ENCODE measurements at regions not wholly inside any gene's neighbourhood (a gene's known extent, or its start where the extent isn't known, plus 50 kb on each side); places are given as distances from the start of the nearest gene placed in this dataset.

DNA sequence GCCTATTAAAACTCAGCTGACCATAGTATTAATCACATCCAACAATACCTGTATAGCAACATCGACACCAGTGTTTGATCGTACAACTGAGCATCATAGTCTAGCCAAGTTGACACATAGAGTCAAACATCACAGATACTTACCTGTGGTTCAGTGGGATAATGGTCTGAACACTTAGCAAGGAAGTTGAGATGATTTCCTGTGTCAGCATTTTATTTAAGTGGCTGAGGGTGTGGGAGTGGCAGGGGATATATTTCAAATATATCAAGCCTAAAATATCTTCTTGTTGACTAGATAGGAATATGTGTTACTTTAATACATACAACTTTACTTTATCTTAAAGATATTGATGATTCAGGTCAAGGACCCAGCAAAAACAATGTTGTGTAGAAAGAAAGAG is 1038.6 kb downstream of the TSN start:
- Histone ChIP-seq H3K36me3 (ENCODE audit: low read depth) (no peaks in the 10 kb centered on the region), H3K4me2 (ENCODE audit: unreplicated experiment) (no peak overlapping the region), H3F3A (ENCODE audit: insufficient read depth) (no peaks in the 10 kb centered on the region), H2AFZ (no peak overlapping the region), H3K27me3 (replicated peaks; ENCODE audit: insufficient read depth) (no peaks in the 10 kb centered on the region), H3K79me2 (ENCODE audit: insufficient read depth) (no peaks in the 10 kb centered on the region), H4K20me1 (ENCODE audit: insufficient read depth) (no peaks in the 10 kb centered on the region), H3K9me3 (ENCODE audit: low read depth) (no peaks in the 10 kb centered on the region), H3K27ac (no peak overlapping the region), H3K9ac (no peak overlapping the region), H3K4me3 (no peak overlapping the region), H3K4me1 (ENCODE audit: insufficient read depth) (no peaks in the 10 kb centered on the region), H3K9me2 (ENCODE audit: insufficient read depth) (no peaks in the 10 kb centered on the region)
- no peak for DNase-seq
- in situ Hi-C loops (cut with MboI), result no loop called here
- TF ChIP-seq EZH2phosphoT487 (IDR thresholded peaks at IDR 0.05; ENCODE audit: insufficient read depth, low read depth) (no peak), EZH2 (IDR thresholded peaks at IDR 0.05; ENCODE audit: insufficient read depth, poor library complexity, severe bottlenecking) (no peak)
- WGBS, 2 experiments (ENCODE audit: low coverage in 1 of 2, low lambda C conversion rate in 2 of 2, missing lambda C conversion rate in 2 of 2), result 52 to 54% methylated on average over 2 of the region's 2 CpGs

DNA sequence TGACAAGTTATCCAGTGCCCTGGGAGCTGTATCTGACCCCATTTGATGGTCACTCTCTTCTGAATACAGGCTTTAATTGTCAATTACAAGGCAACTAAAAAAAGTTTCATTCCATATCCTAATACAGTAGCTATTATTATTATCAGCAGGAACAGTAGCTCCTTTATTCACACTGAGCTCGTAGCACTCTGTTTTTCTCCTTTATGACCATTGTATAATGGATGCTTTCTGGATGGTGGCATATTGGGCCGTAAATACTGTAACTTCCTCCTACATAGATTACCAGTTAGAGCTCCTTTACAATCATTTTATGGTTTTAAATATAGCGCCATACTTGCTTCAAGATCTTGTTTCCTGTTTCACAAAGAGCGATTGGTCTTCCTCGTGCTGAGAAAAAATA is 1040.3 kb downstream of the TSN start:
- H3K4me2 ChIP-seq (ENCODE audit: unreplicated experiment), result no peak overlapping the region
- no peaks in the 10 kb centered on the region for H3K36me3 ChIP-seq (ENCODE audit: low read depth)
- no peak overlapping the region for H2AFZ ChIP-seq
- no peaks in the 10 kb centered on the region for H3K27me3 ChIP-seq (replicated peaks; ENCODE audit: insufficient read depth)
- no peaks in the 10 kb centered on the region for H3K79me2 ChIP-seq (ENCODE audit: insufficient read depth)
- in situ Hi-C loops (cut with MboI), result no loop called here
- no peak overlapping the region for H3K9ac ChIP-seq
- H3K9me3 ChIP-seq (ENCODE audit: low read depth), result no peaks in the 10 kb centered on the region
- WGBS, 2 experiments (ENCODE audit: low coverage in 1 of 2, low lambda C conversion rate in 2 of 2, missing lambda C conversion rate in 2 of 2), result 23 to 25% methylated on average over 5 of the region's 5 CpGs
- H4K20me1 ChIP-seq (ENCODE audit: insufficient read depth), result no peaks in the 10 kb centered on the region
- TF ChIP-seq EZH2 (IDR thresholded peaks at IDR 0.05; ENCODE audit: insufficient read depth, poor library complexity, severe bottlenecking) (no peak), EZH2phosphoT487 (IDR thresholded peaks at IDR 0.05; ENCODE audit: insufficient read depth, low read depth) (no peak)
- H3K4me1 ChIP-seq (ENCODE audit: insufficient read depth), result no peaks in the 10 kb centered on the region
- H3K9me2 ChIP-seq (ENCODE audit: insufficient read depth), result no peaks in the 10 kb centered on the region
- H3K4me3 ChIP-seq, result no peak overlapping the region
- no peaks in the 10 kb centered on the region for H3F3A ChIP-seq (ENCODE audit: insufficient read depth)
- no peak for DNase-seq
- H3K27ac ChIP-seq, result no peak overlapping the region

DNA sequence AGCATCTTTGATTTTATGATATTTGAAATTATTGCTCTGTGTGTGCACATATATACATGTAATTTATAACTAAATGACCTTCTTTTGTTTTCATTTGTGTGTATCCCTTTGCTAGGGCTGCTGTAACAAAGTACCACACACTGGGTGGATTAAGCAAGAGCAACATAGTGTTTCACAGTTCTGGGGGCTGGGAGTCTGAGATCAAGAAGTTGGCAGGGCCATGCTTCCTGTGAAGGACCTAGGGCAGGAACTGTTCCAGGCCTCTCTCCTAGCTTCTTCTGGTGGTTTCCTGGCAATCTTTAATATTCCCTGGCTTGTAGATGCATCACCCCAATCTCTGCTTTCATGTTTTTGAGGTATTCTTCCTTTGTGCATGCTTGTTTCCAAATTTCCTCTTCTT is 1043.9 kb downstream of the TSN start:
- TF ChIP-seq EZH2 (IDR thresholded peaks at IDR 0.05; ENCODE audit: insufficient read depth, poor library complexity, severe bottlenecking) (no peak), EZH2phosphoT487 (IDR thresholded peaks at IDR 0.05; ENCODE audit: insufficient read depth, low read depth) (no peak)
- Histone ChIP-seq H3K4me3 (no peak overlapping the region), H3K36me3 (ENCODE audit: low read depth) (no peaks in the 10 kb centered on the region), H3K4me2 (ENCODE audit: unreplicated experiment) (no peak overlapping the region), H2AFZ (no peak overlapping the region), H3K4me1 (ENCODE audit: insufficient read depth) (no peaks in the 10 kb centered on the region), H3K9ac (no peak overlapping the region), H3K27me3 (replicated peaks; ENCODE audit: insufficient read depth) (no peaks in the 10 kb centered on the region), H3K79me2 (ENCODE audit: insufficient read depth) (no peaks in the 10 kb centered on the region), H3K9me2 (ENCODE audit: insufficient read depth) (no peaks in the 10 kb centered on the region), H3F3A (ENCODE audit: insufficient read depth) (no peaks in the 10 kb centered on the region), H3K27ac (no peak overlapping the region), H3K9me3 (ENCODE audit: low read depth) (no peaks in the 10 kb centered on the region), H4K20me1 (ENCODE audit: insufficient read depth) (no peaks in the 10 kb centered on the region)
- in situ Hi-C loops (cut with MboI), result no loop called here
- DNase-seq, result no peak

DNA sequence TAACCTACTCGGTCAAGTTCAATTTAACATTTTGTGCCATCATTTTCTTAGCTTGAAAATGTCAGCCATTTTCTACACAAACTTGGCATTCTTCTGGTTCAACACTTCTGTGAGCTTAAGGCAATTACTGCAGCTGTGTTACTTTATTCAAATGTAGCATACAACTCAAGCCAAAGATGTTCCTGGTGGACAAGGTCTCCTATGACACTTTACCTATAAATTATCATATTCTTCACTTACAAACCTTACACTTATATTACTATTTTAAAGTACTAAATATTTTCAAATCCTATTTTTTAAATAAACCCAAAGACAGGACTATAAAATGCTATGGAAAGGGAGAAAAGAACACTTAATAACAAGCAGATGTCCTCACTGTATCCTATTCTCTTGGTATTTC is 1045.3 kb downstream of the TSN start:
- in situ Hi-C loops (cut with MboI), result no loop called here
- H3K27ac ChIP-seq, result no peak overlapping the region
- H3K4me1 ChIP-seq (ENCODE audit: insufficient read depth), result no peaks in the 10 kb centered on the region
- WGBS, 2 experiments (ENCODE audit: low coverage in 1 of 2, low lambda C conversion rate in 2 of 2, missing lambda C conversion rate in 2 of 2), result 10 to 12% methylated on average over 1 of the region's 1 CpG
- no peaks in the 10 kb centered on the region for H3F3A ChIP-seq (ENCODE audit: insufficient read depth)
- H3K9me2 ChIP-seq (ENCODE audit: insufficient read depth), result no peaks in the 10 kb centered on the region; the same call in 1 of the 2 replicates
- no peak overlapping the region for H3K4me2 ChIP-seq (ENCODE audit: unreplicated experiment)
- no peaks in the 10 kb centered on the region for H4K20me1 ChIP-seq (ENCODE audit: insufficient read depth)
- H3K36me3 ChIP-seq (ENCODE audit: low read depth), result no peaks in the 10 kb centered on the region
- no peaks in the 10 kb centered on the region for H3K79me2 ChIP-seq (ENCODE audit: insufficient read depth)
- no peak overlapping the region for H2AFZ ChIP-seq
- H3K27me3 ChIP-seq (replicated peaks; ENCODE audit: insufficient read depth), result no peaks in the 10 kb centered on the region
- H3K4me3 ChIP-seq, result no peak overlapping the region
- no peak for TF ChIP-seq EZH2phosphoT487 (IDR thresholded peaks at IDR 0.05; ENCODE audit: insufficient read depth, low read depth)
- no peak for TF ChIP-seq EZH2 (IDR thresholded peaks at IDR 0.05; ENCODE audit: insufficient read depth, poor library complexity, severe bottlenecking)
- no peak for DNase-seq
- no peaks in the 10 kb centered on the region for H3K9me3 ChIP-seq (ENCODE audit: low read depth)
- no peak overlapping the region for H3K9ac ChIP-seq

DNA sequence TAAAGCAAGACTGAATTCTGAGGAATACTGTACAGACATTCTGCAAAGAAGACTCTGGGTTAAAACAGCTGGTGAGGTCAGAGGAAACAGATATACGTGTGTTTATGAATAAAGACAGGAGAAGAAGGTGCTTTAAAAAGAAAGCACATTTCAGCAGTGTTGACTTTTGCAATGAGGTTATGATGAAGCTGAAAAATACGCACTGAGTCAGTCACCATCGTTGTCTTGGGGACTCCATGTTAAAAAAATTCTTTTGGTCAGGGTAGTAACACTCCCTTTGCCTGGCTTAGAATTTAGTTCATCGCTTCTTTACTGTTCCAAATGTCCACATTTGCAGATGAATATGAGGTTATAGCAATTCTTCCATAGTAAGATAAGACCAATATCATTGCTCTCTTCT is 1049.0 kb downstream of the TSN start:
- H3K9me2 ChIP-seq (ENCODE audit: insufficient read depth), result no peaks in the 10 kb centered on the region; the same call in 1 of the 2 replicates
- H3K36me3 ChIP-seq (ENCODE audit: low read depth), result no peaks in the 10 kb centered on the region
- H3K9ac ChIP-seq, result no peak overlapping the region
- H3K4me1 ChIP-seq (ENCODE audit: insufficient read depth), result no peaks in the 10 kb centered on the region
- in situ Hi-C loops (cut with MboI), result no loop called here
- WGBS, 2 experiments (ENCODE audit: low coverage in 1 of 2, low lambda C conversion rate in 2 of 2, missing lambda C conversion rate in 2 of 2), result 24 to 26% methylated on average over 4 of the region's 4 CpGs
- no peaks in the 10 kb centered on the region for H3K27me3 ChIP-seq (replicated peaks; ENCODE audit: insufficient read depth)
- no peaks in the 10 kb centered on the region for H3K9me3 ChIP-seq (ENCODE audit: low read depth)
- H3K4me2 ChIP-seq (ENCODE audit: unreplicated experiment), result no peak overlapping the region
- no peaks in the 10 kb centered on the region for H3K79me2 ChIP-seq (ENCODE audit: insufficient read depth)
- TF ChIP-seq EZH2 (IDR thresholded peaks at IDR 0.05; ENCODE audit: insufficient read depth, poor library complexity, severe bottlenecking) (no peak), EZH2phosphoT487 (IDR thresholded peaks at IDR 0.05; ENCODE audit: insufficient read depth, low read depth) (no peak)
- H3F3A ChIP-seq (ENCODE audit: insufficient read depth), result no peaks in the 10 kb centered on the region
- H3K27ac ChIP-seq, result no peak overlapping the region
- H4K20me1 ChIP-seq (ENCODE audit: insufficient read depth), result no peaks in the 10 kb centered on the region
- DNase-seq, result peak; percentile 23
- H3K4me3 ChIP-seq, result no peak overlapping the region
- H2AFZ ChIP-seq, result no peak overlapping the region
